ENCODE measurements at regions not wholly inside any gene's neighbourhood (a gene's known extent, or its start where the extent isn't known, plus 50 kb on each side); places are given as distances from the start of the nearest gene placed in this dataset.

- H3K4me1 ChIP-seq (ENCODE audit: control insufficient read depth, insufficient read depth, low read length, poor library complexity, severe bottlenecking) = no peaks in the 10 kb centered on the region
- Mint-ChIP-seq H3K9me3 (peaks cover 0 to 4% (median 0%) of the 10 kb centered on the region in 7 donors), H3K36me3 (no peaks in the 10 kb centered on the region), H3K27ac (no peak overlapping the region), H3K27me3 (peaks cover 8% of the 10 kb centered on the region), H3K4me3 (no peak overlapping the region), H3K4me1 (peaks cover 0 to 2% (median 0%) of the 10 kb centered on the region in 4 donors)
- DNase-seq = no peak
- H3K27ac ChIP-seq (ENCODE audit: insufficient read depth, low read length, poor library complexity, severe bottlenecking) = no peak overlapping the region
- H3K4me3 ChIP-seq (ENCODE audit: low read depth, low read length) = no peak overlapping the region
- no peaks in the 10 kb centered on the region for H3K36me3 ChIP-seq (ENCODE audit: control insufficient read depth, insufficient read depth, low read length)
- no peaks in the 10 kb centered on the region for H3K9me3 ChIP-seq (ENCODE audit: control insufficient read depth in 2 of 2, low read length in 2 of 2)
- no peaks in the 10 kb centered on the region for H3K27me3 ChIP-seq (ENCODE audit: control insufficient read depth, insufficient read depth, low read length)
- ATAC-seq (ENCODE audit: low read depth in 2 of 2) = no peak
These were observed 66.1 kb upstream of the ID2 start for GRCh38 chr2:8615576-8616281.

DNA sequence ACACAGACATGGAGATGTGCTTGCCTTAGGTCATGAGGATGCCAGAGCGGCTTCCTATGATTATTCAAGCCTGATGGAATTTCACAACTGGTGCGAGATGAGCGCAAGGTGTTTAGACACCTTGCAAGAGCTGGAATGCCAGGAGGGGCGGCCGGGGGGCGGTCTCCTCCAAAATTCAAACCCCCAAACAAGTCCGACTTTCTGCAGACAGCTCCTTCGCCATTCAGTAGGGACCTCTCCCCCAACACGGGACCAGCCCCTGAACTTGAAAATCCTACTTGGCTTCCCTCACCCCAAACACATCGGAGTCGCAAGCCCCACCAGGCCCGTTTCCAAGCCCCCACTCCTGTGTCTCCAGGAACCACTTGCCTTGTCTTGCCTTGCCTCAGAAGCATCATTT, 64.8 kb upstream of the ID2 start:
- Histone ChIP-seq H3K4me1 (ENCODE audit: control insufficient read depth, insufficient read depth, low read length, poor library complexity, severe bottlenecking) (no peaks in the 10 kb centered on the region), H3K27ac (ENCODE audit: insufficient read depth, low read length, poor library complexity, severe bottlenecking) (no peak overlapping the region), H3K9me3 (ENCODE audit: control insufficient read depth in 2 of 2, low read length in 2 of 2) (no peaks in the 10 kb centered on the region), H3K27me3 (ENCODE audit: control insufficient read depth, insufficient read depth, low read length) (no peaks in the 10 kb centered on the region), H3K4me3 (ENCODE audit: low read depth, low read length) (no peak overlapping the region), H3K36me3 (ENCODE audit: control insufficient read depth, insufficient read depth, low read length) (no peaks in the 10 kb centered on the region)
- DNase-seq = no peak
- Mint-ChIP-seq H3K4me3 (no peak overlapping the region), H3K27me3 (peaks cover 8% of the 10 kb centered on the region), H3K4me1 (peaks cover 0 to 2% (median 0%) of the 10 kb centered on the region in 4 donors), H3K27ac (no peak overlapping the region), H3K36me3 (no peaks in the 10 kb centered on the region), H3K9me3 (peaks cover 0 to 4% (median 0%) of the 10 kb centered on the region in 7 donors)
- no peak for ATAC-seq (ENCODE audit: low read depth in 2 of 2)

GRCh38 chr2:8617590-8617989, 64.3 kb upstream of the ID2 start:
- Histone ChIP-seq H3K27me3 (ENCODE audit: control insufficient read depth, insufficient read depth, low read length) (no peaks in the 10 kb centered on the region), H3K9me3 (ENCODE audit: control insufficient read depth in 2 of 2, low read length in 2 of 2) (no peaks in the 10 kb centered on the region), H3K36me3 (ENCODE audit: control insufficient read depth, insufficient read depth, low read length) (no peaks in the 10 kb centered on the region), H3K4me1 (ENCODE audit: control insufficient read depth, insufficient read depth, low read length, poor library complexity, severe bottlenecking) (no peaks in the 10 kb centered on the region), H3K4me3 (ENCODE audit: low read depth, low read length) (no peak overlapping the region), H3K27ac (ENCODE audit: insufficient read depth, low read length, poor library complexity, severe bottlenecking) (no peak overlapping the region)
- H3K36me3 Mint-ChIP-seq = no peaks in the 10 kb centered on the region
- H3K27ac Mint-ChIP-seq = no peak overlapping the region
- H3K9me3 Mint-ChIP-seq = peaks cover 0 to 4% (median 0%) of the 10 kb centered on the region in 7 donors
- peaks cover 8% of the 10 kb centered on the region for H3K27me3 Mint-ChIP-seq
- DNase-seq (no peak), ATAC-seq (ENCODE audit: low read depth in 2 of 2) (no peak)
- H3K4me3 Mint-ChIP-seq = no peak overlapping the region
- peaks cover 0 to 2% (median 0%) of the 10 kb centered on the region in 4 donors for H3K4me1 Mint-ChIP-seq

GRCh38 chr2:8619071-8619470, 62.8 kb upstream of the ID2 start:
- Histone ChIP-seq H3K36me3 (ENCODE audit: control insufficient read depth, insufficient read depth, low read length) (no peaks in the 10 kb centered on the region), H3K4me3 (ENCODE audit: low read depth, low read length) (no peak overlapping the region), H3K27ac (ENCODE audit: insufficient read depth, low read length, poor library complexity, severe bottlenecking) (no peak overlapping the region), H3K9me3 (ENCODE audit: control insufficient read depth in 2 of 2, low read length in 2 of 2) (no peaks in the 10 kb centered on the region), H3K4me1 (ENCODE audit: control insufficient read depth, insufficient read depth, low read length, poor library complexity, severe bottlenecking) (no peaks in the 10 kb centered on the region), H3K27me3 (ENCODE audit: control insufficient read depth, insufficient read depth, low read length) (no peaks in the 10 kb centered on the region)
- H3K4me3 Mint-ChIP-seq = no peak overlapping the region
- no peaks in the 10 kb centered on the region for H3K4me1 Mint-ChIP-seq
- peaks cover 0 to 4% (median 0%) of the 10 kb centered on the region in 7 donors for H3K9me3 Mint-ChIP-seq
- DNase-seq = no peak
- H3K27me3 Mint-ChIP-seq = peaks cover 12% of the 10 kb centered on the region
- H3K36me3 Mint-ChIP-seq = no peaks in the 10 kb centered on the region
- H3K27ac Mint-ChIP-seq = no peak overlapping the region
- no peak for ATAC-seq (ENCODE audit: low read depth in 2 of 2)

DNA sequence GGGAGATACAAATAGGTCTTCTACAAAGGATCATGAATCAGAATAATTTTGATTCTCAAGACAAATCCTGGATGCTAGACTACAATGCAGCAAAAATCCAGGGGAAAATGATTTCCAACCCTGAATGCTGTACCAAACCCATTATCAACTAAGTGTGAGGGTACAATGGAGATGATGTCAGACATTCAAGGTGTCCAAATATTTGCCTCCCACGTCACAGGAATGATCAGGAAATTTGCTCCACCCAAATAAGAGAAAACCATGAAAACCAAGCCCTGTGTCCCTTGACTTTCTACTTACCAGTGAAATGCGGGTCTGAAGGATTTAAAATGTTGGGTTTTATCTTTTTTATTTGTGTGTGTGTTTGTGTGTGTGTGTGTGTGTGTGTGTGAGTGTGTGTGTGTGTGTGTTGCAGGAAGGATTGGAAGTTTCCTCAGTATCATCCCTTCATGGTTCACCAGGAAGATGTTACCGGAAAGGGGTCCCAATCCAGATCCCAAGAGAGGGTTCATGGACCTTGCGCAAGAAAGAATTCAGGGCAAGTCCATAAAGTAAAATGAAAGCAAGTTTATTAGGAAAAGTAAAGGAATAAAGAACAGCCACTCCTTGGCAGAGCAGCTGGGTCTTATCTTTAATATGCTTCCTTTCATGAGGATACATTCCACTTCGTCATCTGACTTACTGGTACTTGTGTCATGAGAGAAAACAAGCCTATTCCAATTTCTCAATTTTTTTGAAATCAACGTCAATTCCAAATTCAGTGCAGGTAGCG, 61.1 kb upstream of the ID2 start:
- no peak for ATAC-seq (ENCODE audit: low read depth in 2 of 2)
- Histone ChIP-seq H3K4me3 (ENCODE audit: low read depth, low read length) (no peak overlapping the region), H3K27ac (ENCODE audit: insufficient read depth, low read length, poor library complexity, severe bottlenecking) (no peak overlapping the region)

DNA sequence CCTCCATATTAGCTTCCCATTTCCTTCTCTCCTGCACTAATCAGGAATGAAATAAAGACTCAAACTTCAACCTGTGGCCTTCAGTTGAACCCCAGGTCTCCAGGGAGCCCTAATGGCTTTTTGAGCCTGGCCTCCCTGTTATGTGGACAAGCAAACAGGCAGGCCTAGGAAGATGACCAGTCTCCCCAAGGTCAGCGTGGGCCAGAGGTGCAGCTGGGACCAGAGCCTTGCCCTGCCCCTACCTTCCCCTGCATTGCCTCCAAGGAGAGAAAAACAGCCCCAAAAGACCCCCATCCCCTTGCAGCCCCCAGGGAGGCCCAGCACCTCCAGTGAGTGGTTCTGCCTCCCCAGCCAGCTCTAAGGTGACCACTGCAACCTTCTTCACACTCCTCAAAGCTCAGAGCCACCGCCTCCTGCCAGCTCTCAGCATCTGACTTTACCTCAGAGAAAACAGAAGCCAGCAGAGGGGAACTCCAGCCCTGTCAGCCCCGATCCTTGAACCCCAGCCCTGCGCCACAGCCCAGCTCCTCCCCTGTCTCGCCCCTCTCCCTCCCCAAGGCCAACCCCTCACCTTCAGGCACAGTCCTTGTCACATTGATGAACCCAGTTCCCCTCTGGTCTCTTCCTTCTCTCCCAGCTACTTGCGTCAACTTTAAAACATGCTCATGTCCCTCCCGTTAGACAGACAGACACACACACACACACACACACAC, 59.5 kb upstream of the ID2 start:
- H3K9me3 ChIP-seq (ENCODE audit: control insufficient read depth in 2 of 2, low read length in 2 of 2) = no peaks in the 10 kb centered on the region
- Mint-ChIP-seq H3K4me1 (no peaks in the 10 kb centered on the region), H3K9me3 (no peaks in the 10 kb centered on the region), H3K4me3 (no peak overlapping the region), H3K27ac (no peak overlapping the region), H3K27me3 (peaks cover 12% of the 10 kb centered on the region), H3K36me3 (no peaks in the 10 kb centered on the region)
- no peak overlapping the region for H3K4me3 ChIP-seq (ENCODE audit: low read depth, low read length)
- H3K27me3 ChIP-seq (ENCODE audit: control insufficient read depth, insufficient read depth, low read length) = no peaks in the 10 kb centered on the region
- DNase-seq (no peak), ATAC-seq (ENCODE audit: low read depth in 2 of 2) (no peak)
- no peaks in the 10 kb centered on the region for H3K36me3 ChIP-seq (ENCODE audit: control insufficient read depth, insufficient read depth, low read length)
- H3K27ac ChIP-seq (ENCODE audit: insufficient read depth, low read length, poor library complexity, severe bottlenecking) = no peak overlapping the region
- H3K4me1 ChIP-seq (ENCODE audit: control insufficient read depth, insufficient read depth, low read length, poor library complexity, severe bottlenecking) = no peaks in the 10 kb centered on the region

More for the DNA sequence above, 61.1 kb upstream of the ID2 start:
- no peaks in the 10 kb centered on the region for H3K36me3 Mint-ChIP-seq
- DNase-seq = no peak
- no peaks in the 10 kb centered on the region for H3K4me1 ChIP-seq (ENCODE audit: control insufficient read depth, insufficient read depth, low read length, poor library complexity, severe bottlenecking)
- H3K4me1 Mint-ChIP-seq = no peaks in the 10 kb centered on the region
- H3K27ac Mint-ChIP-seq = no peak overlapping the region
- H3K9me3 ChIP-seq (ENCODE audit: control insufficient read depth in 2 of 2, low read length in 2 of 2) = no peaks in the 10 kb centered on the region
- no peaks in the 10 kb centered on the region for H3K27me3 ChIP-seq (ENCODE audit: control insufficient read depth, insufficient read depth, low read length)
- H3K9me3 Mint-ChIP-seq = peaks cover 0 to 2% (median 0%) of the 10 kb centered on the region in 7 donors
- H3K36me3 ChIP-seq (ENCODE audit: control insufficient read depth, insufficient read depth, low read length) = no peaks in the 10 kb centered on the region
- H3K27me3 Mint-ChIP-seq = peaks cover 12% of the 10 kb centered on the region
- no peak overlapping the region for H3K4me3 Mint-ChIP-seq

DNA sequence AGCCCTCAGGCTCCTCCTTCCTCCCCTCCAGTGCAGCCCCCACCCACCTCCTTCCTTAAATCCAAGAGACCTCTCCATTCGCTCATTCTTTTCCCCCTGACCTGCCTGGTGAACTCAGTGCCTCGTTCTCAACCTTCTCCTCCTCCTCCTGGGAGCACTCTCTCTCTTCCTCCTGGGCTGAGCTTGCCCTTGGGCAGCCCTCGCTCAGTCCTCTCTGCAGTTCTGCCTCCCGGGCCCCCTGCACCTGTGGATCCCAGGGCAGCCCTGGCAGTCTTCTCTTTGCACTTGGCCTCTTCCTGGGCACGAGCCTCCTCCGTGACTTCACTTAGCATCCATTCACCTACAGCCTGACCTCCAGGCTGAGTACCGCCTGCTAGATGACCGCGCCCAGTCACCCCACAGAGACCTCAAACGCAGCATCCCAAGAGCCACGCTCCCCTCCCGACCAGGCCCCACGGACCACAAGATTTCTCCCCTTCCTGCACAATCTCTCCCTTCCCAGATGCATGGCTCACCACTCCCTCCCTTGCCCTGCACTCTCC, 58.9 kb upstream of the ID2 start:
- Histone ChIP-seq H3K27ac (ENCODE audit: insufficient read depth, low read length, poor library complexity, severe bottlenecking) (no peak overlapping the region), H3K9me3 (ENCODE audit: control insufficient read depth in 2 of 2, low read length in 2 of 2) (no peaks in the 10 kb centered on the region), H3K4me3 (ENCODE audit: low read depth, low read length) (no peak overlapping the region), H3K36me3 (ENCODE audit: control insufficient read depth, insufficient read depth, low read length) (no peaks in the 10 kb centered on the region), H3K27me3 (ENCODE audit: control insufficient read depth, insufficient read depth, low read length) (no peaks in the 10 kb centered on the region), H3K4me1 (ENCODE audit: control insufficient read depth, insufficient read depth, low read length, poor library complexity, severe bottlenecking) (no peaks in the 10 kb centered on the region)
- DNase-seq (no peak), ATAC-seq (ENCODE audit: low read depth in 2 of 2) (no peak)
- H3K9me3 Mint-ChIP-seq = no peaks in the 10 kb centered on the region
- no peak overlapping the region for H3K4me3 Mint-ChIP-seq
- H3K36me3 Mint-ChIP-seq = no peaks in the 10 kb centered on the region
- peaks cover 12% of the 10 kb centered on the region for H3K27me3 Mint-ChIP-seq
- H3K27ac Mint-ChIP-seq = no peak overlapping the region
- H3K4me1 Mint-ChIP-seq = no peaks in the 10 kb centered on the region
